Heart left ventricle (tissue), 16 donors: ENCODE measurements at regions not wholly inside any gene's neighbourhood (a gene's known extent, or its start where the extent isn't known, plus 50 kb on each side); places are given as distances from the start of the nearest gene placed in this dataset.

Source experiments
- ATAC-seq, 4 donors: fragments of 200-7000 bp; cut with Tn5 transposase; one replicate each; pipeline ENCODE4 v1.9.1; 2020 to 2022; ENCODE audit warnings: moderate library complexity in 4 of 4, mild to moderate bottlenecking in 3 of 4, moderate number of reproducible peaks in 1 of 4
- DNase-seq, 5 donors: peaks; one replicate each; pipeline ENCODE4 v3.0.0-alpha.2; 2020
- H3K27ac ChIP-seq, 12 donors: fragments of 200-600 bp; sonication (generic) in 4 of 12; one replicate each; pipeline versions ENCODE4 v1.5.0 to v1.8.0; 2016 to 2022; ENCODE audit warnings: mild to moderate bottlenecking in 2 of 12
- H3K27me3 ChIP-seq, 9 donors: fragments of 200-600 bp; sonication (generic) in 2 of 9; one replicate each; pipeline versions ENCODE4 v1.5.1 to v1.8.0; 2016 to 2022; ENCODE audit warnings: mild to moderate bottlenecking in 3 of 9
- H3K36me3 ChIP-seq, 9 donors: fragments of 200-600 bp; sonication (generic) in 2 of 9; one replicate each; pipeline versions ENCODE4 v1.5.0 to v1.8.0; 2018 to 2022; ENCODE audit warnings: mild to moderate bottlenecking in 2 of 9
- H3K4me1 ChIP-seq, 12 donors: fragments of 200-600 bp; sonication (generic) in 4 of 12; one replicate each; pipeline versions ENCODE4 v1.5.0 to v1.8.0; 2016 to 2022; ENCODE audit warnings: mild to moderate bottlenecking in 3 of 12
- H3K4me3 ChIP-seq, 12 donors: fragments of 200-600 bp; sonication (generic) in 4 of 12; one replicate each; pipeline versions ENCODE4 v1.5.0 to v1.8.0; 2017 to 2022; ENCODE audit warnings: mild to moderate bottlenecking in 9 of 12, moderate library complexity in 4 of 12
- H3K9me3 ChIP-seq, 12 donors: fragments of 200-600 bp; sonication (generic) in 4 of 12; one replicate each; pipeline versions ENCODE4 v1.5.0 to v1.8.0; 2016 to 2022; ENCODE audit warnings: mild to moderate bottlenecking in 1 of 12
- CTCF ChIP-seq, 12 donors: fragments of 200-600 bp; sonication (generic) in 4 of 12; IDR thresholded peaks; one replicate each; pipeline versions ENCODE4 v1.5.0 to v1.8.0; 2018 to 2022; ENCODE audit warnings: antibody characterized with exemption in 12 of 12, mild to moderate bottlenecking in 5 of 12
- POLR2A ChIP-seq, 2 donors: fragments of 450-650 bp; IDR thresholded peaks; one replicate each; pipeline ENCODE4 v1.6.1; 2017; ENCODE audit warnings: antibody characterized with exemption in 2 of 2, mild to moderate bottlenecking in 2 of 2, moderate library complexity in 2 of 2
- WGBS, 4 donors: extraction: QIAGEN DNeasy Blood & Tissue Kit in 2 of 4; methylation state at CpG; one replicate each; pipeline versions ENCODE4 v1.1.5 to v1.1.7; 2013 to 2018; 5-methylcytosine and 5-hydroxymethylcytosine counted together
- intact Hi-C, 10 donors: fragments of 100-400 bp; cut with DNase I; formaldehyde crosslinking; loops; one replicate each; pipeline versions ENCODE4 v1.11.1 to v1.14.2; 2022
- donor health status: ischemic (EF 13 %, LVEDD 7.1; RV severe dilation, severe dysfunction).
- donor health status: healthy with polysubstance abuse.
- donor health status: DM: no; HTN: yes; CAD: no.
- donor health status: DM: no; HTN: no; CAD: no.
- donor health status: ischemic (EF 25% LVEDD 6.9; RV normal size, moderate dysfunction).
- donor health status: ischemic (EF 25% LVEDD 5.7; RV mildly dilated, moderate dysfunction).
- donor health status: healthy.
- donor health status: DM: yes; HTN: yes; CAD: no.
- donor health status: ischemic (EF 35%, LVEDD 5.7; RV mildly dilated, moderate dysfunction).
- donor health status: nonischemic (EF 11% LVEDD 7.7; RV severe dilation, severe dysfunction).
- donor health status: DM: yes; HTN: yes; CAD: no.
- donor health status: PGD.
- donor health status: ischemic (EF 29% LVEDD 5.4; RV normal size, mild dysfunction).
- donor health status: nonischemic (EF 23%, LVEDD 6.1; RV moderate dilation, normal function).

- Histone ChIP-seq H3K4me1 (no peaks in the 10 kb centered on the region), H3K4me3 (no peak overlapping the region), H3K36me3 (no peaks in the 10 kb centered on the region), H3K27ac (no peak overlapping the region), H3K9me3 (no peaks in the 10 kb centered on the region), H3K27me3 (no peaks in the 10 kb centered on the region)
- intact Hi-C loops = no loop called here
- DNase-seq = no peak
- ATAC-seq = no peak
- TF ChIP-seq CTCF (IDR thresholded peaks at IDR 0.05) (no peak), POLR2A (IDR thresholded peaks at IDR 0.05) (no peak)
- 6 to 18% (median 12%) methylated on average over 2 of the region's 2 CpGs for WGBS, 4 donors
Measured at GRCh38 chr13:89746554-89746953, 1600.9 kb upstream of the MIR17HG start.

GRCh38 chr13:89748716-89749115, 1598.8 kb upstream of the MIR17HG start:
- 79 to 93% (median 84%) methylated on average over 2 of the region's 2 CpGs for WGBS, 4 donors
- no peak for ATAC-seq
- H3K27ac ChIP-seq = no peak overlapping the region
- TF ChIP-seq CTCF (IDR thresholded peaks at IDR 0.05) (no peak), POLR2A (IDR thresholded peaks at IDR 0.05) (no peak)
- H3K4me3 ChIP-seq = no peak overlapping the region
- no peaks in the 10 kb centered on the region for H3K9me3 ChIP-seq
- no peaks in the 10 kb centered on the region for H3K36me3 ChIP-seq
- no peaks in the 10 kb centered on the region for H3K4me1 ChIP-seq
- intact Hi-C loops = no loop called here
- H3K27me3 ChIP-seq = no peaks in the 10 kb centered on the region
- no peak for DNase-seq

GRCh38 chr13:89749888-89750287, 1597.6 kb upstream of the MIR17HG start:
- intact Hi-C loops = no loop called here
- DNase-seq (no peak), ATAC-seq (no peak)
- Histone ChIP-seq H3K4me1 (no peaks in the 10 kb centered on the region), H3K27me3 (no peaks in the 10 kb centered on the region), H3K27ac (no peak overlapping the region), H3K4me3 (no peak overlapping the region), H3K9me3 (peaks cover 0 to 4% (median 0%) of the 10 kb centered on the region in 12 donors), H3K36me3 (no peaks in the 10 kb centered on the region)
- no peak for TF ChIP-seq POLR2A (IDR thresholded peaks at IDR 0.05)
- TF ChIP-seq CTCF (IDR thresholded peaks at IDR 0.05) = no peak

GRCh38 chr13:89750371-89750770, 1597.1 kb upstream of the MIR17HG start:
- ATAC-seq (no peak), DNase-seq (no peak)
- intact Hi-C loops = no loop called here
- peaks cover 0 to 8% (median 0%) of the 10 kb centered on the region in 12 donors for H3K9me3 ChIP-seq
- H3K27ac ChIP-seq = no peak overlapping the region
- H3K4me3 ChIP-seq = no peak overlapping the region
- no peaks in the 10 kb centered on the region for H3K27me3 ChIP-seq
- H3K36me3 ChIP-seq = no peaks in the 10 kb centered on the region
- TF ChIP-seq CTCF (IDR thresholded peaks at IDR 0.05) (no peak), POLR2A (IDR thresholded peaks at IDR 0.05) (no peak)
- H3K4me1 ChIP-seq = no peaks in the 10 kb centered on the region
- WGBS, 4 donors = 75 to 86% (median 81%) methylated on average over 3 of the region's 3 CpGs
